ENCODE measurements at regions not wholly inside any gene's neighbourhood (a gene's known extent, or its start where the extent isn't known, plus 50 kb on each side); places are given as distances from the start of the nearest gene placed in this dataset.

DNA sequence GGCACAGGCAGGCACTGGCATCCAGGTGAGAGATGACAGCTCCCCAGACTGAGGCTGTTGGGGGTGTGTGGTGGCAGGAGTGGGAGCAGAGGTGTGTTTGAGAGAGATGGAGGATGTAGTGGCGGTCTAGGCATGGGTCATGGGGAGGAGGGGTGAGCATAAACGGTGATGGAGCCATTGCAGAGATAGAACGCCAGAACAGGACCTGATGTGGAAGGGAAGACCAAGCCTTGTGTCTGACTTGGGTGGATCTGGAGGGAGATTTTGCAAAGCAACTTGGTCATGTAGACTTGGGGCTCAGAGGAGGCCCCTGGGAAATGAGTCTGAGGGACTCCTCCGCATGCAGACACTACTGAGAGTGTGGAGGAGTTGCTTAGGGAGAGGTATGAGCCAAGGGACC lies 50.0 kb upstream of the CLDN5 start:
- no peak for DNase-seq

DNA sequence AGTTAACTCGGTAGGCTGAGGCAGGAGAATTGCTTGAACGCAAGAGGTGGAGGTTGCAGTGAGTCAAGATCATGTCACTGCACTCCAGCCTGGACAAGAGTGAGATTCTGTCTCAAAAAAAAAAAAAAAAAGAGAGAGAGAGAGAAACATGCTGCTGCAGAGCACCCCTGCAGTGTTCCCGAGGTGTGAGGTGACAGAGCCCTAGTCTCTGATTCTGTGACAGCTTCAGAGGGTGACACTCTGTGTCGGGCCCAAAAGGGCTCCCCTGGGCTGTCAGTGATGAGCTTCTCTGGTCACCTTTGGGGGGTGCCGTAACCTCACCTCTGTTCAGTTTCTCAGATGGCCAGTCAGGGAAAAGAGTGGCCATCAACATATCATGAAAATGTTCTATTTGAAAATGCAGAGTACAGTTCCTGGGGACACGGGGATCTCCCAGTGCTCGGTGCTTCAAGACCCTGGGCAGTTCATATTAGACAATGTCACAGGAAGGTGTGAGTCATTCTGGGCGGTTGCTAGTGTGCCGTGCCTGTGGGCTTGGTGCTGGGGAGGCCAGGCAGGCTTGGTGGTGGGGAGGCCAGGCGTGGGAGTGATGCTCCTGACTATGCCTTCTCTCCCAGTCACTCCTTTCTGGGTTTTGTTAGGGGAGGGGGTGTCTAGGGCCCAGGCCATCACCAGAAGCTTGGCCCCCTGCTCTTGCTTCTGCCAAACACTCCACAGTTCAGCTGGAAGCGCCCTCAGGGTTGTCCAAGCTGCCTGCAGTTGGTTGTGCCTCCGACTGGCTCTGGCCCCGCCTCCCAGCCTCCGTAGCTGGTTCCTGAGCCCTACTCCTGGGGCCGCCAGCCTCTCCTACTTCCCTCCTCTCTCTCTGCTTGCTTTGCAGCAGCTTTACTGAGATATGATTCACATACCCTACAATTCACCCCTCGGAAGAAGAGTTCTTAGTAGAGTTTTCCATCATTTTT lies 52.5 kb upstream of the CLDN5 start:
- DNase-seq = no peak

DNA sequence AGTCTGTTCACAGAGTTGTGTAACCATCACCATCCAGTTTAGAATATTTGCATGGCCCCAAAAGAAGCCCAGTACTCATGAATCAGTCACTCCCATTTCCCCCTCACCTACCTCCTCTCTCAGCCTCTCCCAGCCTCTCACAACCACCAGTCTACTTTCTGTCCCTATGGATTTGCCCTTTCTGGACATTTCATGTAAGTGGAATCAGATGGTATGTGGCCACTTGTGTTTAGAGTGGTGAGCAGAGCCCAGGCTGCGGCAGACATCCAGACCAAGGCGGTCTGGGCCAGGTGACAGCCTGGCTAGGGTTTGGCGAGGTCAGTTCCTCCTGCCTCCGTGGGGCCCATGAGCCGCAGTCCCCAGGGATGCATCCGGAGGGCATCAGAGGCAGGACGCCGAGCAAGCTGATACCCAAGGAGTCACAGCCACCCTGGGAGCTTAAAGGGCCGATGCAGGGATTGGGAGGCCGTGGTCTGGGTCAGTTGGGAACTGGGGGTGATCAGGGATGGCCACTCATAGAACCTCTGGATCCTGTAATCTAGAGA lies 53.3 kb upstream of the CLDN5 start:
- no peak for DNase-seq

- no peak for DNase-seq
Measured at GRCh38 chr22:19578180-19579004, 54.2 kb upstream of the CLDN5 start.

DNA sequence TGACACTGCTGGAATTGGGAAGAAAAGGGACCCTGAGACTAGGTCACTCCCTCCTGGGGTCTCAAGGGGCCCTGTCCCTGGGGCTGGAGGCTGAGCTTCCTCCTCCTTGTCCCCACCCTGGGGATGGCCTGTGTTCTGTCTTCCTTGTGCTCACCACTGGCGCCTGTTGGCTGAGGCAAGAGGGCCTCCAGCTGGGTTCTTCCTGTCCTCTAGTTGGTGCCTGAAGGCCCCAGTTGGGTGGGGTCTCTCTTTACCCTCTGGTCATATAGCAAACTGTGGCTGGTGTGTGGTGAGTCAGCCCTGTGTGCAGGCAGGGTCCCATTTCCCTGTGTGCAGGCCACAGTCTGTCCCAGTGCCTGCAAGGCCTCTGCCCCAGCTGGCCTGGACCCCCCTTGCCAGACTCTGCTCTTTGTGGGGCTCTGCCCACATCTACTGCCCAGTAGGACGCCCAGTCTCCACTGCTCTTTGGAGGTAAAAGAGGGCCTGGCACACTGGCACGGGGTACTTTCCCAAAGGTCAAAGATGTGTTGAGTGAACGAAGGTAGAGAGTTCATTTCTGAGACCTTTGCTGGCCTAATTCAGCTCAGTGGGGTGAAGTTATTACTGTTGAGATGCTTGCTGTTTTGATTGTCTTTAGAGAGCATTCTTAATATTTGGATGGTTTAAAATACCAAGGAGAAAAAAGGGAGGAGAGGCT lies 55.1 kb upstream of the CLDN5 start:
- no peak for DNase-seq

- no peak for DNase-seq
Measured at GRCh38 chr22:19579880-19580279, 55.7 kb upstream of the CLDN5 start.

DNA sequence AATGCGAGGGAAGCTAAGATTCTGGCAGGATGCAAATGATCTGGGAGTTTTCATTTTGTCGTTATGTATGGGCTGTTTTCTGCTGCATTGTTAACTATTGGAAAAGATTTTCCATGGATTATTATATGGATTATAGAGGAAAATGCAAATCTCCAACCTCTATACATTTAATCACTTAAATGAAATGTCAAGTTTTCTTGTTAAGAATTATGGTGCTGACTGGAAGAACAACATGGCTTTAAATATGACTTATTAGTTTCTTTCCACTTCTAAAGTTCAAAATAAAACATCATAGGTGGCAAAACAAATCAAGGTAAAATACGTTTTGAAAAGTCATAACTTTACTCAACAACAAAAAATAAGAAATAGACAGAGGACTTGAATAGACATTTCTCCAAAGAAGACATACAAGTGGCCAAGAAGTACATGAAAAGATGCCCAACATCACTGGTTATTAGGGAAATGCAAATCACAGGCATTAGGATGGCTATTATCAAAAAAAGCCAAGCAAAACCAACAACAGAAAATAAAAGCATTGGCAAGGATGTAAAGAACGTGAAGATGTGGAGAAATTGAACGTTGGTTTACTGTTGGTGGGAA lies 56.2 kb upstream of the CLDN5 start:
- no peak for DNase-seq

DNA sequence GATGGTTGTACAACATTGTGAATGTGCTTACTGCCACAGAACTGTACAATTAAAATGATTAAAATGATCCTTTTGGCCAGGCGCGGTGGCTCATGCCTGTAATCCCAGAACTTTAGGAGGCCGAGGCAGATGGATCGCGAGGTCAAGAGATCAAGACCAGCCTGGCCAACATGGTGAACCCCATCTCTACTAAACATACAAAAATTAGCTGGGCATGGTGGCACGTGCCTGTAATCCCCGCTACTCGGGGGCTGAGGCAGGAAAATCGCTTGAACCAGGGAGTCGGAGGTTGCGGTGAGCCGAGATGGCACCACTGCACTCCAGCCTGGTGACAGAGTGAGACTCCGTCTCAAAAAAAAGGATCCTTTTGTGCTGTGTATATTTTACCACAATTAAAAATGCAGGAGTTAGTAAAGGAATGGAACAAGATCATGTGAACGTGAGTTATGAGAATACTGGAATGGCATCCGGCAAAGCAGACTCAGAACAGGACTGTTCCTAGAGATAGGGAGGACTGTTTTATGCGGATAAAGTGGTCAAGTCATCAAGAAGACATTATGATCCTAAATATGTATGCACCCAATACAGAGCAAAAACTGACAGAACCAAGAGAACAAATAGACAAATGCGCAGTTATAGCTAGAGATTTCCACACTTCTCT lies 58.0 kb upstream of the CLDN5 start:
- DNase-seq = no peak

DNA sequence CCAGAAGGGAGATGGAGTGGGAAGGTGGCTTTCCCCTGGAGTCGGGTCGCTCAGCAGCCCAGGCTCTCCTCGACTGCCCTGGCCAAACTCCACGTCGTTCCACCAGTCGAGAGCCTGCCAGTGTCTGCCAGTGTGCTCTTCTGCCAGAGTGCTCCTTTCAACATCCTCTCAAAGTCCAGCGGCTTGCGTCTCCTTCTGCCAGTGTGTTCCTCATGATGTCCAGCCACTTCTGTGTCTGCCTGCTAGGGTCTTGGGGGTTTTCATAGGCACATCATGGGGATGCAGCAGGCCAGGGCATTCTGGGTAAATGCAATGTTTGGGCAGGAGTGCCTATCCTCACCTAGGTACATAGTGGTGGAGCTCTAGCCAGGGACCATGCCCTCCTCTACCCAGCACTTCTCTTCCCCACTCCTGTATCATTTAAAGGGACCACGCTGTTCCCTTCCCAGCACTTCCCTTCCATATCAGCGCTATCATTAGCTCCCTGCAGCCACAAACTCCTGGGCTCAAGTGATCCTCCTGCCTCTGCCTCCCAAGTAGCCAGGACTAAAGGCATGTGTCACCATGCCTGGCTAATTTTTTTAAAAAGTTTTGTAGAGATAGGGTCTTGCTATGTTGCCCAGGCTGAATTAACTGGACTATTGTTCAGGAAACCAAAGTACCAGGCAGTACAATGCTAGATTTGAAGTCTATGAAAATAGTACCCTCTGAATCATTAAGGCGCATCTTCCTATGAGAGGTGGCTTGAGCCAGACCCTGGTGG lies 62.9 kb upstream of the CLDN5 start:
- DNase-seq = no peak

DNA sequence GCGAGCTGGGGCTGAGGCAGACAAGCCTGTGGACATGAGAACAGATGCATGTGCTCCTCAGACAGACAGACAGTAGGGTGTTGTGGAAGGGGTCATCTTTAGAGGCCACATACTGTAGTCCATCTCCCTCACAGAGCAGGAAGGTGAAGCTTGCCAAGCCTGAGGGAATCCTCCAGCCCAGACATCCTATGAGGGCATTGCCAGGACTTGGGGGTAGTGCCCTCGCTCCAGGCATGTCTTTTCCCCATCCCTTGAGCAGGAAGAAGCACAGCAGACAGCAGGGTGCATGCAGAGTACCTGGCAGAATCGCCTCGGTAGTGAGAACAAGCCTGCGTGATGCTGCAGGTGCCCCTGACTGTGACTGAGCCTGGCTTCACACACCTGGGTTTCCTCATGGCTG lies 66.5 kb upstream of the CLDN5 start:
- no peak for DNase-seq

GRCh38 chr22:19591568-19591967 lies 67.4 kb upstream of the CLDN5 start:
- DNase-seq = no peak

DNA sequence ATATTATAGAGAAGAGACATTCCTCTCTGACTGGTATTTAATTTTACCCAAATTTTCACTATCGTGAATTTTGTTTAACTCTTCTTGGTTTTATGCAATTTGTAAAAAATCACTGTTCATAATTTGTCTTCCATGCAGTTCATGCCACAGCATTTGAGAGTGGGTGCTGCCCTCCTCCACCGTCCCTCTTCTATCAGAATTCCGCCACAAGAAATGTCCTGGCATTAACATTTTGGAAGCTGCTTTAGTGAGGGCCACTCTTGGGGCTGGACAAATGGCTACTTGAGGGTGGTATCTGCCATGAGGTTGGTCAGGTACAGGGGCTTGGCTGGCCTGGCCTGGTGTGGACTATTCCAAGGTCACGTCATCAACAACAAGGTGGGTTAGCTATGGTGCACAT lies 68.3 kb upstream of the CLDN5 start:
- DNase-seq = no peak

GRCh38 chr22:19593991-19594569 lies 69.9 kb upstream of the CLDN5 start:
- no peak for DNase-seq

- no peak for DNase-seq
Measured at GRCh38 chr22:19595532-19595931, 71.3 kb upstream of the CLDN5 start.

- DNase-seq = no peak
Measured at GRCh38 chr22:19596680-19597398, 72.6 kb upstream of the CLDN5 start.

- DNase-seq = no peak
Measured at GRCh38 chr22:19597399-19597735, 73.2 kb upstream of the CLDN5 start.

GRCh38 chr22:19598054-19598855 lies 74.0 kb upstream of the CLDN5 start:
- no peak for DNase-seq

DNA sequence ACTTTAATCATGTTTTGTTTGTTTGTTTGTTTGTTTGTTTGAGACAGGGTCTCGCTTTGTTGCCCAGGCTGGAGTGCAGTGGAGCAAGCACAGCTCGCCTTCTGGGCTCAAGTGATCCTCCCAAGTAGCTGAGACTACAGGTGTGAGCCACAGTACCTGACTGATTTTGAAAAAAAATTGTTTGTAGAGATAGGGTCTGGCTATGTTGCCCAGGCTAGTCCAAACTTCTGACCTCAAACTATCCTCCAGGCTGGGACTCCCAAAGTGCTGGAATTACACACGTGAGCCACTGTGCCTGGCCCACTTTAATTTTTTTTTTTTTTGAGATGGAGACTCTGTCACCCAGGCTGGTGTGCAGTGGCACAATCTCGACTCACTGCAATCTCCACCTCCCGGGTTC lies 74.8 kb upstream of the CLDN5 start:
- no peak for DNase-seq
